KOPT-K1 (cell line): ENCODE measurements at regions not wholly inside any gene's neighbourhood (a gene's known extent, or its start where the extent isn't known, plus 50 kb on each side); places are given as distances from the start of the nearest gene placed in this dataset.
"Not testable (repeated sequence)": the region's sequence is repeated elsewhere in the genome, so short reads cannot be mapped to it uniquely, and the experiment has no call there.

Source experiments
- H3K27ac ChIP-seq: fragments of 200-600 bp; sonication (generic); 2 replicates; pipeline ENCODE4 v1.5.1; 2016; ENCODE audit warnings: antibody characterized with exemption, mild to moderate bottlenecking, low read depth, low read length; ENCODE audit not compliant: poor library complexity, severe bottlenecking
- H3K36me3 ChIP-seq: fragments of 200-600 bp; sonication (generic); 2 replicates; pipeline ENCODE4 v1.5.1; 2017; ENCODE audit warnings: antibody characterized with exemption, mild to moderate bottlenecking, low read length, moderate library complexity; ENCODE audit not compliant: insufficient read depth
- H3K9me3 ChIP-seq: fragments of 200-600 bp; sonication (generic); 2 replicates; pipeline ENCODE4 v1.5.1; 2017; ENCODE audit warnings: antibody characterized with exemption, low read length, mild to moderate bottlenecking; ENCODE audit not compliant: insufficient read depth, poor library complexity, severe bottlenecking

GRCh38 chr11:28826807-28827206 is 718.6 kb downstream of the METTL15 start:
- no peaks in the 10 kb centered on the region for H3K9me3 ChIP-seq
- H3K27ac ChIP-seq: no peak overlapping the region
- no peaks in the 10 kb centered on the region for H3K36me3 ChIP-seq

- H3K9me3 ChIP-seq: no peaks in the 10 kb centered on the region
- no peak overlapping the region for H3K27ac ChIP-seq
- no peaks in the 10 kb centered on the region for H3K36me3 ChIP-seq
Observed at GRCh38 chr11:28822576-28822975, 714.4 kb downstream of the METTL15 start.

GRCh38 chr11:28820296-28820989 is 712.3 kb downstream of the METTL15 start:
- no peaks in the 10 kb centered on the region for H3K9me3 ChIP-seq
- H3K36me3 ChIP-seq: no peaks in the 10 kb centered on the region
- no peak overlapping the region for H3K27ac ChIP-seq

- Histone ChIP-seq H3K36me3 (no peaks in the 10 kb centered on the region), H3K27ac (no peak overlapping the region), H3K9me3 (no peaks in the 10 kb centered on the region)
Observed at GRCh38 chr11:28819741-28820140, 711.6 kb downstream of the METTL15 start.

GRCh38 chr11:28815110-28815509 is 706.9 kb downstream of the METTL15 start:
- no peak overlapping the region for H3K27ac ChIP-seq

GRCh38 chr11:28808771-28809170 is 700.6 kb downstream of the METTL15 start:
- no peak overlapping the region for H3K27ac ChIP-seq
- no peaks in the 10 kb centered on the region for H3K9me3 ChIP-seq
- no peaks in the 10 kb centered on the region for H3K36me3 ChIP-seq

More at GRCh38 chr11:28815110-28815509, 706.9 kb downstream of the METTL15 start:
- Histone ChIP-seq H3K36me3 (no peaks in the 10 kb centered on the region), H3K9me3 (no peaks in the 10 kb centered on the region)

- no peak overlapping the region for H3K27ac ChIP-seq
- H3K9me3 ChIP-seq: no peaks in the 10 kb centered on the region
- H3K36me3 ChIP-seq: no peaks in the 10 kb centered on the region
Observed at GRCh38 chr11:28799316-28799715, 691.1 kb downstream of the METTL15 start.

GRCh38 chr11:28798286-28798685 is 690.1 kb downstream of the METTL15 start:
- Histone ChIP-seq H3K27ac (no peak overlapping the region), H3K9me3 (no peaks in the 10 kb centered on the region), H3K36me3 (no peaks in the 10 kb centered on the region)

- no peak overlapping the region for H3K27ac ChIP-seq
- no peaks in the 10 kb centered on the region for H3K9me3 ChIP-seq
- no peaks in the 10 kb centered on the region for H3K36me3 ChIP-seq
Observed at GRCh38 chr11:28797536-28797935, 689.3 kb downstream of the METTL15 start.

- Histone ChIP-seq H3K9me3 (no peaks in the 10 kb centered on the region), H3K27ac (no peak overlapping the region)
Observed at GRCh38 chr11:28794405-28794804, 686.2 kb downstream of the METTL15 start.

GRCh38 chr11:28793282-28793738 is 685.1 kb downstream of the METTL15 start:
- Histone ChIP-seq H3K9me3 (no peaks in the 10 kb centered on the region), H3K27ac (no peak overlapping the region), H3K36me3 (no peaks in the 10 kb centered on the region)

More at GRCh38 chr11:28794405-28794804, 686.2 kb downstream of the METTL15 start:
- H3K36me3 ChIP-seq: no peaks in the 10 kb centered on the region

- Histone ChIP-seq H3K9me3 (no peaks in the 10 kb centered on the region), H3K36me3 (no peaks in the 10 kb centered on the region), H3K27ac (no peak overlapping the region)
Observed at GRCh38 chr11:28792856-28793255, 684.7 kb downstream of the METTL15 start.

GRCh38 chr11:28787897-28788296 is 679.7 kb downstream of the METTL15 start:
- not testable (repeated sequence) for H3K27ac ChIP-seq, H3K9me3 ChIP-seq, H3K36me3 ChIP-seq

GRCh38 chr11:28777126-28777525 is 668.9 kb downstream of the METTL15 start:
- no peak overlapping the region for H3K27ac ChIP-seq
- no peaks in the 10 kb centered on the region for H3K36me3 ChIP-seq
- H3K9me3 ChIP-seq: peaks cover 5% of the 10 kb centered on the region

GRCh38 chr11:28773606-28774005 is 665.4 kb downstream of the METTL15 start:
- Histone ChIP-seq H3K9me3 (no peaks in the 10 kb centered on the region), H3K36me3 (no peaks in the 10 kb centered on the region), H3K27ac (no peak overlapping the region)

GRCh38 chr11:28770806-28771205 is 662.6 kb downstream of the METTL15 start:
- Histone ChIP-seq H3K9me3 (peaks cover 3% of the 10 kb centered on the region), H3K36me3 (no peaks in the 10 kb centered on the region), H3K27ac (no peak overlapping the region)
